GM23338 (cell line): ENCODE measurements at regions not wholly inside any gene's neighbourhood (a gene's known extent, or its start where the extent isn't known, plus 50 kb on each side); places are given as distances from the start of the nearest gene placed in this dataset.
A peak's percentile ranks its signal among the peaks of the same experiment; 100 is the strongest.

Experiments used
- ATAC-seq: fragments of 200-7000 bp; cut with Tn5 transposase; 3 replicates; pipeline ENCODE4 v1.9.1; 2020
- DNase-seq: peaks from one replicate; pipeline ENCODE4 v3.0.0-alpha.2; 2015; ENCODE audit warnings: low spot score
- H2AFZ ChIP-seq: fragments of 200-600 bp; sonication (generic); 2 replicates; pipeline ENCODE4 v1.8.0; 2016; ENCODE audit warnings: antibody characterized with exemption, mild to moderate bottlenecking, moderate library complexity
- H3F3A ChIP-seq: fragments of 200-600 bp; sonication (generic); replicated peaks from 2 replicates; pipeline ENCODE4 v1.8.0; 2017; ENCODE audit warnings: antibody characterized with exemption, mixed run types, low read depth
- H3K27ac ChIP-seq: fragments of 200-600 bp; sonication (generic); 2 replicates; pipeline ENCODE4 v1.6.1; 2016; ENCODE audit warnings: low read depth
- H3K27me3 ChIP-seq: fragments of 200-600 bp; sonication (generic); 2 replicates; pipeline ENCODE4 v1.8.0; 2016; ENCODE audit warnings: mild to moderate bottlenecking, mixed run types, moderate library complexity; ENCODE audit not compliant: insufficient read depth
- H3K36me3 ChIP-seq: fragments of 200-600 bp; sonication (generic); 2 replicates; pipeline ENCODE4 v1.8.0; 2016; ENCODE audit warnings: mild to moderate bottlenecking; ENCODE audit not compliant: insufficient read depth
- H3K4me1 ChIP-seq: fragments of 200-600 bp; sonication (generic); 2 replicates; pipeline ENCODE4 v1.8.0; 2016; ENCODE audit warnings: mild to moderate bottlenecking, moderate library complexity; ENCODE audit not compliant: insufficient read depth
- H3K4me2 ChIP-seq: fragments of 200-600 bp; sonication (generic); 2 replicates; pipeline ENCODE4 v1.7.1; 2017; ENCODE audit warnings: mixed run types
- H3K4me3 ChIP-seq: fragments of 200-600 bp; sonication (generic); 2 replicates; pipeline ENCODE4 v1.6.1; 2016; ENCODE audit warnings: mixed run types
- H3K79me2 ChIP-seq: fragments of 200-600 bp; sonication (generic); replicated peaks from 2 replicates; pipeline ENCODE4 v1.8.0; 2017; ENCODE audit warnings: mild to moderate bottlenecking; ENCODE audit not compliant: insufficient read depth
- H3K9me2 ChIP-seq: fragments of 200-600 bp; sonication (generic); 2 replicates; pipeline ENCODE4 v1.8.0; 2017; ENCODE audit not compliant: insufficient read depth
- H4K20me1 ChIP-seq: fragments of 200-600 bp; sonication (generic); replicated peaks from 2 replicates; pipeline ENCODE4 v1.8.0; 2017; ENCODE audit warnings: mild to moderate bottlenecking; ENCODE audit not compliant: insufficient read depth
- H3K27ac Mint-ChIP-seq: 2 replicates; pipeline ENCODE4 v1.8.0; 2020; ENCODE audit warnings: inconsistent platforms, mild to moderate bottlenecking, moderate library complexity, mixed read lengths
- H3K27me3 Mint-ChIP-seq: 3 replicates; pipeline ENCODE4 v1.8.0; 2022; ENCODE audit warnings: low read depth, mild to moderate bottlenecking, moderate library complexity, mixed read lengths, inconsistent platforms; ENCODE audit not compliant: insufficient read depth, poor library complexity
- H3K36me3 Mint-ChIP-seq: 3 replicates; pipeline ENCODE4 v1.8.0; 2021; ENCODE audit warnings: low read depth, mild to moderate bottlenecking, inconsistent platforms, moderate library complexity, mixed read lengths
- H3K4me1 Mint-ChIP-seq: 3 replicates; pipeline ENCODE4 v1.8.0; 2020; ENCODE audit warnings: mild to moderate bottlenecking, inconsistent platforms, mixed read lengths
- H3K4me3 Mint-ChIP-seq: 3 replicates; pipeline ENCODE4 v1.8.0; 2021; ENCODE audit warnings: moderate library complexity, mild to moderate bottlenecking, inconsistent platforms, mixed read lengths
- H3K9me3 Mint-ChIP-seq: 3 replicates; pipeline ENCODE4 v1.8.0; 2020; ENCODE audit warnings: moderate library complexity, mild to moderate bottlenecking, inconsistent platforms, mixed read lengths
- CREB1 ChIP-seq: fragments of 250-450 bp; sonication (Bioruptor Pico); IDR thresholded peaks from 2 replicates; pipeline ENCODE4 v1.5.0; 2020; ENCODE audit warnings: low read depth, mild to moderate bottlenecking, moderate library complexity
- EZH2 ChIP-seq: fragments of 200-600 bp; sonication (generic); IDR thresholded peaks from one replicate; pipeline ENCODE4 v1.8.0; 2017; ENCODE audit warnings: antibody characterized with exemption, mild to moderate bottlenecking, low read depth; ENCODE audit not compliant: unreplicated experiment
- JUNB ChIP-seq: IDR thresholded peaks from one replicate; pipeline ENCODE4 v1.6.1; 2016; ENCODE audit warnings: antibody characterized with exemption; ENCODE audit not compliant: unreplicated experiment
- STAT1 ChIP-seq: IDR thresholded peaks from one replicate; pipeline ENCODE4 v1.6.1; 2016; ENCODE audit warnings: antibody characterized with exemption; ENCODE audit not compliant: unreplicated experiment
- ZNF114 ChIP-seq: fragments of 250-450 bp; sonication (Bioruptor Pico); IDR thresholded peaks from 2 replicates; pipeline ENCODE4 v1.5.0; 2020; ENCODE audit warnings: mild to moderate bottlenecking, moderate library complexity
- ZNF331 ChIP-seq: fragments of 250-450 bp; sonication (Bioruptor Pico); IDR thresholded peaks from 2 replicates; pipeline ENCODE4 v1.5.0; 2020; ENCODE audit warnings: low read depth, mild to moderate bottlenecking, moderate library complexity
- TF ChIP-seq, protein P1 (sequence below): fragments of 250-450 bp; sonication (Bioruptor Pico); IDR thresholded peaks from 2 replicates; pipeline ENCODE4 v1.5.0; 2020; ENCODE audit warnings: mild to moderate bottlenecking, moderate library complexity
- TF ChIP-seq, protein P2 (sequence below): IDR thresholded peaks from one replicate; pipeline ENCODE4 v1.6.1; 2018; ENCODE audit warnings: antibody characterized with exemption; ENCODE audit not compliant: unreplicated experiment

DNA sequence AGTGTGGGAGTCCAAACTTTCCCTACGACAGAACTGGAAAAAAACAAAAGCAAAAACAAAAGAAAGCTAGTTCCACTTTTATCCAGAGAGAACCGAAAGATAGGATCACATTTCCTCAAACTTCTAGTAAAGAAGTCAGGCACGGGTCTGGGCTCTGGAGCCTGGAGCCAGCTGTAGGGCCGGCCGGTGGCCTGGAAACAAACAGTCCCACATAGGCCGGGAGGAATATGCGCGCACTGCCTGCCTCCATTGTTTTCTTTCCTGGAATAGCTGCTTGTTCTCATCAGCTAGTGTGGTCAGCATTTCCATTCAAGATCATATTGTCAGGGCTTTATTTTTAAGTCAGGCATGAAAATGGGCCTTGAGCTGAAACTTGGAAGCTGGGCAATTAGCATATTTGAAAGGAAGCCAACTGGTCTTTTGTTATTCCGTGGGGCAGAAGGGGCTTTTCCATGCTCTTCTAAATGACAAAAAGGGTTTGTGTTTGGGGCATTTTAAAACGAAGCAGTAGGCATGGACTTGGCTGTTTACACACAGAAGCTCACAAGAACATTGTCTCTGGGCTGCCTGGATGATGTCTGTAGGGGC lies 58.7 kb upstream of the RFX8 start (continued):
- TF ChIP-seq, protein P1, sequence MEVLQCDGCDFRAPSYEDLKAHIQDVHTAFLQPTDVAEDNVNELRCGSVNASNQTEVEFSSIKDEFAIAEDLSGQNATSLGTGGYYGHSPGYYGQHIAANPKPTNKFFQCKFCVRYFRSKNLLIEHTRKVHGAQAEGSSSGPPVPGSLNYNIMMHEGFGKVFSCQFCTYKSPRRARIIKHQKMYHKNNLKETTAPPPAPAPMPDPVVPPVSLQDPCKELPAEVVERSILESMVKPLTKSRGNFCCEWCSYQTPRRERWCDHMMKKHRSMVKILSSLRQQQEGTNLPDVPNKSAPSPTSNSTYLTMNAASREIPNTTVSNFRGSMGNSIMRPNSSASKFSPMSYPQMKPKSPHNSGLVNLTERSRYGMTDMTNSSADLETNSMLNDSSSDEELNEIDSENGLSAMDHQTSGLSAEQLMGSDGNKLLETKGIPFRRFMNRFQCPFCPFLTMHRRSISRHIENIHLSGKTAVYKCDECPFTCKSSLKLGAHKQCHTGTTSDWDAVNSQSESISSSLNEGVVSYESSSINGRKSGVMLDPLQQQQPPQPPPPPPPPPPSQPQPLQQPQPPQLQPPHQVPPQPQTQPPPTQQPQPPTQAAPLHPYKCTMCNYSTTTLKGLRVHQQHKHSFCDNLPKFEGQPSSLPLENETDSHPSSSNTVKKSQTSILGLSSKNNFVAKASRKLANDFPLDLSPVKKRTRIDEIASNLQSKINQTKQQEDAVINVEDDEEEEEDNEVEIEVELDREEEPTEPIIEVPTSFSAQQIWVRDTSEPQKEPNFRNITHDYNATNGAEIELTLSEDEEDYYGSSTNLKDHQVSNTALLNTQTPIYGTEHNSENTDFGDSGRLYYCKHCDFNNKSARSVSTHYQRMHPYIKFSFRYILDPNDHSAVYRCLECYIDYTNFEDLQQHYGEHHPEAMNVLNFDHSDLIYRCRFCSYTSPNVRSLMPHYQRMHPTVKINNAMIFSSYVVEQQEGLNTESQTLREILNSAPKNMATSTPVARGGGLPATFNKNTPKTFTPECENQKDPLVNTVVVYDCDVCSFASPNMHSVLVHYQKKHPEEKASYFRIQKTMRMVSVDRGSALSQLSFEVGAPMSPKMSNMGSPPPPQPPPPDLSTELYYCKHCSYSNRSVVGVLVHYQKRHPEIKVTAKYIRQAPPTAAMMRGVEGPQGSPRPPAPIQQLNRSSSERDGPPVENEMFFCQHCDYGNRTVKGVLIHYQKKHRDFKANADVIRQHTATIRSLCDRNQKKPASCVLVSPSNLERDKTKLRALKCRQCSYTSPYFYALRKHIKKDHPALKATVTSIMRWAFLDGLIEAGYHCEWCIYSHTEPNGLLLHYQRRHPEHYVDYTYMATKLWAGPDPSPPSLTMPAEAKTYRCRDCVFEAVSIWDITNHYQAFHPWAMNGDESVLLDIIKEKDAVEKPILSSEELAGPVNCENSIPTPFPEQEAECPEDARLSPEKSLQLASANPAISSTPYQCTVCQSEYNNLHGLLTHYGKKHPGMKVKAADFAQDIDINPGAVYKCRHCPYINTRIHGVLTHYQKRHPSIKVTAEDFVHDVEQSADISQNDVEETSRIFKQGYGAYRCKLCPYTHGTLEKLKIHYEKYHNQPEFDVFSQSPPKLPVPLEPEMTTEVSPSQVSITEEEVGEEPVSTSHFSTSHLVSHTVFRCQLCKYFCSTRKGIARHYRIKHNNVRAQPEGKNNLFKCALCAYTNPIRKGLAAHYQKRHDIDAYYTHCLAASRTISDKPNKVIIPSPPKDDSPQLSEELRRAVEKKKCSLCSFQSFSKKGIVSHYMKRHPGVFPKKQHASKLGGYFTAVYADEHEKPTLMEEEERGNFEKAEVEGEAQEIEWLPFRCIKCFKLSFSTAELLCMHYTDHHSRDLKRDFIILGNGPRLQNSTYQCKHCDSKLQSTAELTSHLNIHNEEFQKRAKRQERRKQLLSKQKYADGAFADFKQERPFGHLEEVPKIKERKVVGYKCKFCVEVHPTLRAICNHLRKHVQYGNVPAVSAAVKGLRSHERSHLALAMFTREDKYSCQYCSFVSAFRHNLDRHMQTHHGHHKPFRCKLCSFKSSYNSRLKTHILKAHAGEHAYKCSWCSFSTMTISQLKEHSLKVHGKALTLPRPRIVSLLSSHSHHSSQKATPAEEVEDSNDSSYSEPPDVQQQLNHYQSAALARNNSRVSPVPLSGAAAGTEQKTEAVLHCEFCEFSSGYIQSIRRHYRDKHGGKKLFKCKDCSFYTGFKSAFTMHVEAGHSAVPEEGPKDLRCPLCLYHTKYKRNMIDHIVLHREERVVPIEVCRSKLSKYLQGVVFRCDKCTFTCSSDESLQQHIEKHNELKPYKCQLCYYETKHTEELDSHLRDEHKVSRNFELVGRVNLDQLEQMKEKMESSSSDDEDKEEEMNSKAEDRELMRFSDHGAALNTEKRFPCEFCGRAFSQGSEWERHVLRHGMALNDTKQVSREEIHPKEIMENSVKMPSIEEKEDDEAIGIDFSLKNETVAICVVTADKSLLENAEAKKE (CRISPR knock-in tag), result peak; percentile 84

DNA sequence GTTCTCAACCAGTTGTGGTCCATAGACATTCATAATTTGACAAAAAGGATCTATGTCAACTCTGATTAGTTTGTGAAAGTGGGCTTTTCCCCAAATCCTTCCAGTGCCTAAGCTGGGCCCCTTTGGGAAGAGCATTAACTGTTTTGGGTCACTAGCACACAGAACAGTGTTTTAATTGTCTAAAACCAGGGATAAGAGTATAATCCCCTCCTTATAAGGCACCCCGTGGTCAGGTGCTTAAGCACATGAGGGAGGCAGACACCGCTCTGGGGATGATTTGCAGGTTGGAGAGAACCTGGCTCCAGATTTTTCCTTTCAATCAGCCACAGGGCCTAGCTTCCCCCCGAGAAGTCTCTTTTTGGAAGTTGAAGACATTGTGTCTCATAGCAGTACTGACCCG lies 53.6 kb upstream of the RFX8 start:
- H3K27ac ChIP-seq, result no peak overlapping the region
- H2AFZ ChIP-seq, result peak overlapping the region; percentile 76; the same call in 1 of the 2 replicates

More for the DNA sequence above, 53.6 kb upstream of the RFX8 start:
- no peak overlapping the region for H3K4me3 ChIP-seq
- H3K9me2 ChIP-seq, result no peaks in the 10 kb centered on the region
- H3K79me2 ChIP-seq, result no peaks in the 10 kb centered on the region
- TF ChIP-seq EZH2 (no peak), CREB1 (CRISPR knock-in tag) (no peak), STAT1 (no peak), ZNF331 (CRISPR knock-in tag) (no peak), ZNF114 (CRISPR knock-in tag) (no peak), JUNB (no peak)
- TF ChIP-seq, protein P2, sequence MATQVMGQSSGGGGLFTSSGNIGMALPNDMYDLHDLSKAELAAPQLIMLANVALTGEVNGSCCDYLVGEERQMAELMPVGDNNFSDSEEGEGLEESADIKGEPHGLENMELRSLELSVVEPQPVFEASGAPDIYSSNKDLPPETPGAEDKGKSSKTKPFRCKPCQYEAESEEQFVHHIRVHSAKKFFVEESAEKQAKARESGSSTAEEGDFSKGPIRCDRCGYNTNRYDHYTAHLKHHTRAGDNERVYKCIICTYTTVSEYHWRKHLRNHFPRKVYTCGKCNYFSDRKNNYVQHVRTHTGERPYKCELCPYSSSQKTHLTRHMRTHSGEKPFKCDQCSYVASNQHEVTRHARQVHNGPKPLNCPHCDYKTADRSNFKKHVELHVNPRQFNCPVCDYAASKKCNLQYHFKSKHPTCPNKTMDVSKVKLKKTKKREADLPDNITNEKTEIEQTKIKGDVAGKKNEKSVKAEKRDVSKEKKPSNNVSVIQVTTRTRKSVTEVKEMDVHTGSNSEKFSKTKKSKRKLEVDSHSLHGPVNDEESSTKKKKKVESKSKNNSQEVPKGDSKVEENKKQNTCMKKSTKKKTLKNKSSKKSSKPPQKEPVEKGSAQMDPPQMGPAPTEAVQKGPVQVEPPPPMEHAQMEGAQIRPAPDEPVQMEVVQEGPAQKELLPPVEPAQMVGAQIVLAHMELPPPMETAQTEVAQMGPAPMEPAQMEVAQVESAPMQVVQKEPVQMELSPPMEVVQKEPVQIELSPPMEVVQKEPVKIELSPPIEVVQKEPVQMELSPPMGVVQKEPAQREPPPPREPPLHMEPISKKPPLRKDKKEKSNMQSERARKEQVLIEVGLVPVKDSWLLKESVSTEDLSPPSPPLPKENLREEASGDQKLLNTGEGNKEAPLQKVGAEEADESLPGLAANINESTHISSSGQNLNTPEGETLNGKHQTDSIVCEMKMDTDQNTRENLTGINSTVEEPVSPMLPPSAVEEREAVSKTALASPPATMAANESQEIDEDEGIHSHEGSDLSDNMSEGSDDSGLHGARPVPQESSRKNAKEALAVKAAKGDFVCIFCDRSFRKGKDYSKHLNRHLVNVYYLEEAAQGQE, result no peak
- Mint-ChIP-seq H3K27me3 (peaks cover 1% of the 10 kb centered on the region), H3K27ac (no peak overlapping the region), H3K4me1 (peaks cover 10% of the 10 kb centered on the region), H3K4me3 (no peak overlapping the region), H3K9me3 (peaks cover 3% of the 10 kb centered on the region; the same call in 1 of the 3 replicates), H3K36me3 (peaks cover 4% of the 10 kb centered on the region; the same call in 1 of the 3 replicates)
- no peak overlapping the region for H3K4me2 ChIP-seq
- H3K36me3 ChIP-seq, result no peaks in the 10 kb centered on the region
- H3F3A ChIP-seq, result peaks cover 9% of the 10 kb centered on the region
- DNase-seq (no peak), ATAC-seq (no peak)
- 0 out of 2 replicates have a peak, but pooled peaks cover 4% of the 10 kb centered on the region for H3K4me1 ChIP-seq
- no peaks in the 10 kb centered on the region for H3K27me3 ChIP-seq
- no peaks in the 10 kb centered on the region for H4K20me1 ChIP-seq
